HepG2 (cell line): ENCODE measurements at regions not wholly inside any gene's neighbourhood (a gene's known extent, or its start where the extent isn't known, plus 50 kb on each side); places are given as distances from the start of the nearest gene placed in this dataset.
A peak's percentile ranks its signal among the peaks of the same experiment; 100 is the strongest.

Source experiments
- EHMT2 ChIP-seq: fragments of 200-600 bp; sonication (generic); IDR thresholded peaks from 2 replicates; pipeline ENCODE4 v1.7.0; 2017; ENCODE audit warnings: antibody characterized with exemption, low read depth, low read length, borderline replicate concordance
- ELF1 ChIP-seq: sonication (generic); formaldehyde crosslinking; IDR thresholded peaks from 2 replicates; pipeline ENCODE4 v1.4.0; 2020; ENCODE audit warnings: missing genetic modification reagents
- ERF ChIP-seq: IDR thresholded peaks from 2 replicates; pipeline ENCODE4 v1.6.1; 2018; ENCODE audit warnings: missing biosample characterization, missing genetic modification reagents
- FOXA1 ChIP-seq, 2 experiments: fragments of 450-650 bp in 1 of 2; sonication (generic) in 1 of 2; formaldehyde crosslinking in 1 of 2; IDR thresholded peaks; 2 replicates each; pipeline versions ENCODE4 v1.4.0 to v1.6.1; 2016 to 2020; ENCODE audit warnings: missing genetic modification reagents in 1 of 2
- FOXP1 ChIP-seq, 2 experiments: fragments of 450-650 bp in 1 of 2; IDR thresholded peaks; 2 replicates each; pipeline ENCODE4 v1.6.1; 2017 to 2018; ENCODE audit warnings: antibody characterized with exemption in 1 of 2
- HNRNPK ChIP-seq: fragments of 200-400 bp; formaldehyde crosslinking; IDR thresholded peaks from 2 replicates; pipeline ENCODE4 v1.6.1; 2018; ENCODE audit warnings: low read length, low read depth, moderate library complexity, mild to moderate bottlenecking; ENCODE audit not compliant: poor library complexity, severe bottlenecking
- KLF12 ChIP-seq: sonication (generic); formaldehyde crosslinking; IDR thresholded peaks from 2 replicates; pipeline ENCODE4 v1.4.0; 2020; ENCODE audit warnings: missing genetic modification reagents, borderline replicate concordance
- MAF1 ChIP-seq: sonication (generic); formaldehyde crosslinking; IDR thresholded peaks from 2 replicates; pipeline ENCODE4 v1.5.0; 2020; ENCODE audit warnings: missing genetic modification reagents, borderline replicate concordance
- PBX3 ChIP-seq: sonication (generic); formaldehyde crosslinking; IDR thresholded peaks from 2 replicates; pipeline ENCODE4 v1.8.1; 2023; ENCODE audit warnings: missing genetic modification reagents, inconsistent platforms, borderline replicate concordance
- POGZ ChIP-seq: sonication (generic); formaldehyde crosslinking; IDR thresholded peaks from 2 replicates; pipeline ENCODE4 v1.4.0; 2020; ENCODE audit warnings: mild to moderate bottlenecking, missing genetic modification reagents
- PTBP1 ChIP-seq: fragments of 200-400 bp; formaldehyde crosslinking; IDR thresholded peaks from 2 replicates; pipeline ENCODE4 v1.6.1; 2018; ENCODE audit warnings: low read length, low read depth; ENCODE audit not compliant: poor library complexity, severe bottlenecking
- RBM39 ChIP-seq: fragments of 200-400 bp; formaldehyde crosslinking; IDR thresholded peaks from one replicate; pipeline ENCODE4 v1.6.1; 2018; ENCODE audit warnings: antibody characterized with exemption, mild to moderate bottlenecking, low read depth, low read length; ENCODE audit not compliant: poor library complexity, severe bottlenecking
- XRCC5 ChIP-seq: fragments of 200-400 bp; formaldehyde crosslinking; optimal IDR thresholded peaks from 2 replicates; pipeline ENCODE3; 2017; ENCODE audit warnings: mild to moderate bottlenecking, low read length
- ZNF136 ChIP-seq: sonication (generic); formaldehyde crosslinking; IDR thresholded peaks from 2 replicates; pipeline ENCODE4 v1.8.1; 2022; ENCODE audit warnings: low read depth, mild to moderate bottlenecking, moderate library complexity, missing genetic modification reagents
- ZNF234 ChIP-seq: sonication (generic); formaldehyde crosslinking; conservative IDR thresholded peaks from 2 replicates; pipeline ENCODE4 v1.5.1; 2020; ENCODE audit warnings: mild to moderate bottlenecking, missing genetic modification reagents
- TF ChIP-seq, protein P1 (sequence below): sonication (generic); formaldehyde crosslinking; IDR thresholded peaks from 2 replicates; pipeline ENCODE4 v1.8.0; 2022; ENCODE audit warnings: missing genetic modification reagents, mild to moderate bottlenecking, moderate library complexity, borderline replicate concordance

- TF ChIP-seq, protein P1, sequence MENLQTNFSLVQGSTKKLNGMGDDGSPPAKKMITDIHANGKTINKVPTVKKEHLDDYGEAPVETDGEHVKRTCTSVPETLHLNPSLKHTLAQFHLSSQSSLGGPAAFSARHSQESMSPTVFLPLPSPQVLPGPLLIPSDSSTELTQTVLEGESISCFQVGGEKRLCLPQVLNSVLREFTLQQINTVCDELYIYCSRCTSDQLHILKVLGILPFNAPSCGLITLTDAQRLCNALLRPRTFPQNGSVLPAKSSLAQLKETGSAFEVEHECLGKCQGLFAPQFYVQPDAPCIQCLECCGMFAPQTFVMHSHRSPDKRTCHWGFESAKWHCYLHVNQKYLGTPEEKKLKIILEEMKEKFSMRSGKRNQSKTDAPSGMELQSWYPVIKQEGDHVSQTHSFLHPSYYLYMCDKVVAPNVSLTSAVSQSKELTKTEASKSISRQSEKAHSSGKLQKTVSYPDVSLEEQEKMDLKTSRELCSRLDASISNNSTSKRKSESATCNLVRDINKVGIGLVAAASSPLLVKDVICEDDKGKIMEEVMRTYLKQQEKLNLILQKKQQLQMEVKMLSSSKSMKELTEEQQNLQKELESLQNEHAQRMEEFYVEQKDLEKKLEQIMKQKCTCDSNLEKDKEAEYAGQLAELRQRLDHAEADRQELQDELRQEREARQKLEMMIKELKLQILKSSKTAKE (CRISPR knock-in tag) = no peak
- TF ChIP-seq KLF12 (CRISPR knock-in tag) (no peak), XRCC5 (no peak), FOXA1 (IDR thresholded peaks at IDR 0.05) (no peak), FOXA1 (CRISPR knock-in tag; IDR thresholded peaks at IDR 0.05) (no peak), PBX3 (CRISPR knock-in tag) (no peak), ERF (CRISPR knock-in tag) (no peak), POGZ (CRISPR knock-in tag) (peak; percentile 74), ZNF234 (no peak), HNRNPK (no peak), MAF1 (CRISPR knock-in tag) (no peak), ELF1 (peak; percentile 72), EHMT2 (no peak), ZNF136 (CRISPR knock-in tag) (no peak), FOXP1 (IDR thresholded peaks at IDR 0.05) (no peak), FOXP1 (CRISPR knock-in tag; IDR thresholded peaks at IDR 0.05) (no peak), RBM39 (no peak), PTBP1 (no peak)
- TF ChIP-seq, all 625 proteins: peak for 21
Measured at GRCh38 chr5:105392710-105393149, 1830.1 kb upstream of the NUDT12 start (continued).
